ENCODE measurements at regions not wholly inside any gene's neighbourhood (a gene's known extent, or its start where the extent isn't known, plus 50 kb on each side); places are given as distances from the start of the nearest gene placed in this dataset.

GRCh38 chr17:22461460-22462145 lies 769.3 kb downstream of the KCNJ18 start:
- Histone ChIP-seq H3K4me1 (ENCODE audit: control insufficient read depth, insufficient read depth, low read length) (no peaks in the 10 kb centered on the region), H3K4me3 (ENCODE audit: low read depth, low read length) (no peak overlapping the region), H3K36me3 (ENCODE audit: control insufficient read depth, insufficient read depth, low read length) (no peaks in the 10 kb centered on the region), H3K9me3 (ENCODE audit: control insufficient read depth, insufficient read depth, low read length) (peaks cover 20% of the 10 kb centered on the region), H3K27me3 (ENCODE audit: control insufficient read depth, insufficient read depth, low read length) (no peaks in the 10 kb centered on the region), H3K9ac (ENCODE audit: low read depth, low read length) (no peak overlapping the region)

GRCh38 chr17:22462461-22462860 lies 770.1 kb downstream of the KCNJ18 start:
- Histone ChIP-seq H3K4me1 (ENCODE audit: control insufficient read depth, insufficient read depth, low read length) (no peaks in the 10 kb centered on the region), H3K4me3 (ENCODE audit: low read depth, low read length) (no peak overlapping the region), H3K9me3 (ENCODE audit: control insufficient read depth, insufficient read depth, low read length) (peaks cover 23% of the 10 kb centered on the region), H3K27me3 (ENCODE audit: control insufficient read depth, insufficient read depth, low read length) (no peaks in the 10 kb centered on the region), H3K9ac (ENCODE audit: low read depth, low read length) (no peak overlapping the region), H3K36me3 (ENCODE audit: control insufficient read depth, insufficient read depth, low read length) (no peaks in the 10 kb centered on the region)

- no peaks in the 10 kb centered on the region for H3K4me1 ChIP-seq (ENCODE audit: control insufficient read depth, insufficient read depth, low read length)
- peaks cover 24% of the 10 kb centered on the region for H3K9me3 ChIP-seq (ENCODE audit: control insufficient read depth, insufficient read depth, low read length)
- no peak overlapping the region for H3K4me3 ChIP-seq (ENCODE audit: low read depth, low read length)
- H3K9ac ChIP-seq (ENCODE audit: low read depth, low read length), result no peak overlapping the region
- no peaks in the 10 kb centered on the region for H3K27me3 ChIP-seq (ENCODE audit: control insufficient read depth, insufficient read depth, low read length)
- no peaks in the 10 kb centered on the region for H3K36me3 ChIP-seq (ENCODE audit: control insufficient read depth, insufficient read depth, low read length)
These were observed 771.0 kb downstream of the KCNJ18 start for GRCh38 chr17:22463110-22463850.

GRCh38 chr17:22464041-22464440 lies 771.7 kb downstream of the KCNJ18 start:
- Histone ChIP-seq H3K4me3 (ENCODE audit: low read depth, low read length) (no peak overlapping the region), H3K4me1 (ENCODE audit: control insufficient read depth, insufficient read depth, low read length) (no peaks in the 10 kb centered on the region), H3K27me3 (ENCODE audit: control insufficient read depth, insufficient read depth, low read length) (no peaks in the 10 kb centered on the region), H3K9me3 (ENCODE audit: control insufficient read depth, insufficient read depth, low read length) (peaks cover 24% of the 10 kb centered on the region), H3K36me3 (ENCODE audit: control insufficient read depth, insufficient read depth, low read length) (no peaks in the 10 kb centered on the region), H3K9ac (ENCODE audit: low read depth, low read length) (no peak overlapping the region)

- no peak overlapping the region for H3K4me3 ChIP-seq (ENCODE audit: low read depth, low read length)
- no peaks in the 10 kb centered on the region for H3K4me1 ChIP-seq (ENCODE audit: control insufficient read depth, insufficient read depth, low read length)
- H3K36me3 ChIP-seq (ENCODE audit: control insufficient read depth, insufficient read depth, low read length), result no peaks in the 10 kb centered on the region
- no peak overlapping the region for H3K9ac ChIP-seq (ENCODE audit: low read depth, low read length)
- H3K9me3 ChIP-seq (ENCODE audit: control insufficient read depth, insufficient read depth, low read length), result peaks cover 27% of the 10 kb centered on the region
- H3K27me3 ChIP-seq (ENCODE audit: control insufficient read depth, insufficient read depth, low read length), result no peaks in the 10 kb centered on the region
These were observed 775.4 kb downstream of the KCNJ18 start for GRCh38 chr17:22467720-22468119.

- H3K27me3 ChIP-seq (ENCODE audit: control insufficient read depth, insufficient read depth, low read length), result no peaks in the 10 kb centered on the region
- H3K9ac ChIP-seq (ENCODE audit: low read depth, low read length), result no peak overlapping the region
- peaks cover 23% of the 10 kb centered on the region for H3K9me3 ChIP-seq (ENCODE audit: control insufficient read depth, insufficient read depth, low read length)
- H3K4me1 ChIP-seq (ENCODE audit: control insufficient read depth, insufficient read depth, low read length), result no peaks in the 10 kb centered on the region
- H3K4me3 ChIP-seq (ENCODE audit: low read depth, low read length), result no peak overlapping the region
- no peaks in the 10 kb centered on the region for H3K36me3 ChIP-seq (ENCODE audit: control insufficient read depth, insufficient read depth, low read length)
These were observed 777.0 kb downstream of the KCNJ18 start for GRCh38 chr17:22469101-22469880.

GRCh38 chr17:22469941-22470340 lies 777.6 kb downstream of the KCNJ18 start:
- Histone ChIP-seq H3K36me3 (ENCODE audit: control insufficient read depth, insufficient read depth, low read length) (no peaks in the 10 kb centered on the region), H3K27me3 (ENCODE audit: control insufficient read depth, insufficient read depth, low read length) (no peaks in the 10 kb centered on the region), H3K4me1 (ENCODE audit: control insufficient read depth, insufficient read depth, low read length) (no peaks in the 10 kb centered on the region), H3K4me3 (ENCODE audit: low read depth, low read length) (no peak overlapping the region), H3K9ac (ENCODE audit: low read depth, low read length) (no peak overlapping the region), H3K9me3 (ENCODE audit: control insufficient read depth, insufficient read depth, low read length) (peaks cover 23% of the 10 kb centered on the region)

- Histone ChIP-seq H3K9me3 (ENCODE audit: control insufficient read depth, insufficient read depth, low read length) (peaks cover 23% of the 10 kb centered on the region), H3K27me3 (ENCODE audit: control insufficient read depth, insufficient read depth, low read length) (no peaks in the 10 kb centered on the region), H3K4me3 (ENCODE audit: low read depth, low read length) (no peak overlapping the region), H3K9ac (ENCODE audit: low read depth, low read length) (no peak overlapping the region), H3K4me1 (ENCODE audit: control insufficient read depth, insufficient read depth, low read length) (no peaks in the 10 kb centered on the region), H3K36me3 (ENCODE audit: control insufficient read depth, insufficient read depth, low read length) (no peaks in the 10 kb centered on the region)
These were observed 778.3 kb downstream of the KCNJ18 start for GRCh38 chr17:22470411-22471175.

- Histone ChIP-seq H3K4me3 (ENCODE audit: low read depth, low read length) (no peak overlapping the region), H3K9ac (ENCODE audit: low read depth, low read length) (no peak overlapping the region), H3K36me3 (ENCODE audit: control insufficient read depth, insufficient read depth, low read length) (no peaks in the 10 kb centered on the region), H3K9me3 (ENCODE audit: control insufficient read depth, insufficient read depth, low read length) (peaks cover 6% of the 10 kb centered on the region), H3K4me1 (ENCODE audit: control insufficient read depth, insufficient read depth, low read length) (no peaks in the 10 kb centered on the region), H3K27me3 (ENCODE audit: control insufficient read depth, insufficient read depth, low read length) (no peaks in the 10 kb centered on the region)
These were observed 792.5 kb downstream of the KCNJ18 start for GRCh38 chr17:22484826-22485225.

GRCh38 chr17:22490399-22490798 lies 798.1 kb downstream of the KCNJ18 start:
- H3K27me3 ChIP-seq (ENCODE audit: control insufficient read depth, insufficient read depth, low read length), result no peaks in the 10 kb centered on the region
- H3K9me3 ChIP-seq (ENCODE audit: control insufficient read depth, insufficient read depth, low read length), result peaks cover 18% of the 10 kb centered on the region
- no peak overlapping the region for H3K9ac ChIP-seq (ENCODE audit: low read depth, low read length)
- H3K4me3 ChIP-seq (ENCODE audit: low read depth, low read length), result no peak overlapping the region
- H3K36me3 ChIP-seq (ENCODE audit: control insufficient read depth, insufficient read depth, low read length), result no peaks in the 10 kb centered on the region
- H3K4me1 ChIP-seq (ENCODE audit: control insufficient read depth, insufficient read depth, low read length), result no peaks in the 10 kb centered on the region

GRCh38 chr17:22492331-22492730 lies 800.0 kb downstream of the KCNJ18 start:
- Histone ChIP-seq H3K27me3 (ENCODE audit: control insufficient read depth, insufficient read depth, low read length) (no peaks in the 10 kb centered on the region), H3K36me3 (ENCODE audit: control insufficient read depth, insufficient read depth, low read length) (no peaks in the 10 kb centered on the region), H3K4me3 (ENCODE audit: low read depth, low read length) (no peak overlapping the region), H3K9me3 (ENCODE audit: control insufficient read depth, insufficient read depth, low read length) (peaks cover 16% of the 10 kb centered on the region), H3K4me1 (ENCODE audit: control insufficient read depth, insufficient read depth, low read length) (no peaks in the 10 kb centered on the region), H3K9ac (ENCODE audit: low read depth, low read length) (no peak overlapping the region)

Data from iPS-15b (cell line).